Stomach (tissue), 4 donors: ENCODE measurements at regions not wholly inside any gene's neighbourhood (a gene's known extent, or its start where the extent isn't known, plus 50 kb on each side); places are given as distances from the start of the nearest gene placed in this dataset.

Source experiments
- EP300 ChIP-seq: sonication (generic); formaldehyde crosslinking; IDR thresholded peaks from one replicate; pipeline ENCODE4 v1.6.1; 2017; ENCODE audit warnings: antibody characterized with exemption
- POLR2A ChIP-seq, 4 donors: fragments of 450-650 bp; IDR thresholded peaks; one replicate each; pipeline ENCODE4 v1.6.1; 2016; ENCODE audit warnings: antibody characterized with exemption in 4 of 4, control low read depth in 2 of 4, mild to moderate bottlenecking in 1 of 4, moderate library complexity in 1 of 4
- POLR2AphosphoS5 ChIP-seq, 3 donors: sonication (generic); formaldehyde crosslinking; IDR thresholded peaks; one replicate each; pipeline ENCODE4 v1.6.1; 2016; ENCODE audit warnings: antibody characterized with exemption in 3 of 3
- TF ChIP-seq, protein P1 (sequence below), 7 experiments: fragments of 450-650 bp in 4 of 7; fragments of 200-600 bp in 3 of 7; sonication (generic) in 3 of 7; IDR thresholded peaks; one replicate each; pipeline ENCODE4 v1.5.1; 2016 to 2019; ENCODE audit warnings: antibody characterized with exemption in 7 of 7, control low read depth in 2 of 7, mild to moderate bottlenecking in 1 of 7

GRCh38 chr14:85400678-85401077 lies 129.3 kb upstream of the FLRT2 start:
- TF ChIP-seq, protein P1, sequence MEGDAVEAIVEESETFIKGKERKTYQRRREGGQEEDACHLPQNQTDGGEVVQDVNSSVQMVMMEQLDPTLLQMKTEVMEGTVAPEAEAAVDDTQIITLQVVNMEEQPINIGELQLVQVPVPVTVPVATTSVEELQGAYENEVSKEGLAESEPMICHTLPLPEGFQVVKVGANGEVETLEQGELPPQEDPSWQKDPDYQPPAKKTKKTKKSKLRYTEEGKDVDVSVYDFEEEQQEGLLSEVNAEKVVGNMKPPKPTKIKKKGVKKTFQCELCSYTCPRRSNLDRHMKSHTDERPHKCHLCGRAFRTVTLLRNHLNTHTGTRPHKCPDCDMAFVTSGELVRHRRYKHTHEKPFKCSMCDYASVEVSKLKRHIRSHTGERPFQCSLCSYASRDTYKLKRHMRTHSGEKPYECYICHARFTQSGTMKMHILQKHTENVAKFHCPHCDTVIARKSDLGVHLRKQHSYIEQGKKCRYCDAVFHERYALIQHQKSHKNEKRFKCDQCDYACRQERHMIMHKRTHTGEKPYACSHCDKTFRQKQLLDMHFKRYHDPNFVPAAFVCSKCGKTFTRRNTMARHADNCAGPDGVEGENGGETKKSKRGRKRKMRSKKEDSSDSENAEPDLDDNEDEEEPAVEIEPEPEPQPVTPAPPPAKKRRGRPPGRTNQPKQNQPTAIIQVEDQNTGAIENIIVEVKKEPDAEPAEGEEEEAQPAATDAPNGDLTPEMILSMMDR (IDR thresholded peaks at IDR 0.05): no peak
- no peak for TF ChIP-seq EP300
- no peak for TF ChIP-seq POLR2AphosphoS5 (IDR thresholded peaks at IDR 0.05)
- TF ChIP-seq POLR2A (IDR thresholded peaks at IDR 0.05): no peak
